IgD-negative memory B cell (primary cell): ENCODE measurements at regions not wholly inside any gene's neighbourhood (a gene's known extent, or its start where the extent isn't known, plus 50 kb on each side); places are given as distances from the start of the nearest gene placed in this dataset.

Experiments used
- H3K27ac Mint-ChIP-seq, 3 donors: one replicate each; pipeline ENCODE4 v1.8.0; 2020 to 2022; ENCODE audit warnings: mild to moderate bottlenecking in 3 of 3, mixed read lengths in 3 of 3, moderate library complexity in 1 of 3
- H3K27me3 Mint-ChIP-seq: one replicate; pipeline ENCODE4 v1.8.0; 2021; ENCODE audit warnings: mixed read lengths
- H3K36me3 Mint-ChIP-seq: one replicate; pipeline ENCODE4 v1.8.0; 2020; ENCODE audit warnings: mild to moderate bottlenecking, mixed read lengths
- H3K4me1 Mint-ChIP-seq, 3 donors: one replicate each; pipeline ENCODE4 v1.8.0; 2020 to 2022; ENCODE audit warnings: mixed read lengths in 3 of 3, mild to moderate bottlenecking in 1 of 3
- H3K4me3 Mint-ChIP-seq, 4 donors: one replicate each; pipeline ENCODE4 v1.8.0; 2020 to 2022; ENCODE audit warnings: mild to moderate bottlenecking in 4 of 4, mixed read lengths in 4 of 4, moderate library complexity in 3 of 4
- H3K9me3 Mint-ChIP-seq, 3 donors: one replicate each; pipeline ENCODE4 v1.8.0; 2020 to 2021; ENCODE audit warnings: mixed read lengths in 3 of 3, mild to moderate bottlenecking in 1 of 3

GRCh38 chr1:99554727-99555126 is 91.2 kb upstream of the PALMD start:
- H3K27ac Mint-ChIP-seq = no peak overlapping the region
- peaks cover 3% of the 10 kb centered on the region for H3K36me3 Mint-ChIP-seq
- H3K9me3 Mint-ChIP-seq = peaks cover 0 to 4% (median 2%) of the 10 kb centered on the region in 3 donors

GRCh38 chr1:99557546-99558202 is 88.2 kb upstream of the PALMD start:
- no peak overlapping the region for H3K27ac Mint-ChIP-seq
- peaks cover 0 to 9% (median 2%) of the 10 kb centered on the region in 3 donors for H3K9me3 Mint-ChIP-seq
- H3K36me3 Mint-ChIP-seq = peaks cover 3% of the 10 kb centered on the region
- H3K4me1 Mint-ChIP-seq = no peaks in the 10 kb centered on the region
- peaks cover 2% of the 10 kb centered on the region for H3K27me3 Mint-ChIP-seq
- H3K4me3 Mint-ChIP-seq = no peak overlapping the region

More at GRCh38 chr1:99554727-99555126, 91.2 kb upstream of the PALMD start:
- Mint-ChIP-seq H3K27me3 (peaks cover 8% of the 10 kb centered on the region), H3K4me3 (no peak overlapping the region), H3K4me1 (no peaks in the 10 kb centered on the region)

- no peak overlapping the region for H3K4me3 Mint-ChIP-seq
- H3K4me1 Mint-ChIP-seq = no peaks in the 10 kb centered on the region
- no peak overlapping the region for H3K27ac Mint-ChIP-seq
- H3K27me3 Mint-ChIP-seq = peaks cover 2% of the 10 kb centered on the region
- H3K36me3 Mint-ChIP-seq = peaks cover 3% of the 10 kb centered on the region
- peaks cover 0 to 9% (median 0%) of the 10 kb centered on the region in 3 donors for H3K9me3 Mint-ChIP-seq
Observed at GRCh38 chr1:99559166-99559565, 86.7 kb upstream of the PALMD start.

GRCh38 chr1:99560207-99561040 is 85.5 kb upstream of the PALMD start:
- peaks cover 3% of the 10 kb centered on the region for H3K36me3 Mint-ChIP-seq
- H3K27me3 Mint-ChIP-seq = no peaks in the 10 kb centered on the region
- H3K9me3 Mint-ChIP-seq = peaks cover 0 to 5% (median 0%) of the 10 kb centered on the region in 3 donors
- no peak overlapping the region for H3K4me3 Mint-ChIP-seq
- H3K27ac Mint-ChIP-seq = no peak overlapping the region
- H3K4me1 Mint-ChIP-seq = no peaks in the 10 kb centered on the region

- Mint-ChIP-seq H3K27ac (no peak overlapping the region), H3K9me3 (peaks cover 0 to 5% (median 0%) of the 10 kb centered on the region in 3 donors), H3K4me1 (no peaks in the 10 kb centered on the region), H3K27me3 (peaks cover 3% of the 10 kb centered on the region), H3K4me3 (no peak overlapping the region), H3K36me3 (peaks cover 3% of the 10 kb centered on the region)
Observed at GRCh38 chr1:99561952-99562351, 84.0 kb upstream of the PALMD start.

- H3K4me1 Mint-ChIP-seq = no peaks in the 10 kb centered on the region
- no peak overlapping the region for H3K27ac Mint-ChIP-seq
- H3K36me3 Mint-ChIP-seq = peaks cover 3% of the 10 kb centered on the region
- peaks cover 0 to 5% (median 0%) of the 10 kb centered on the region in 3 donors for H3K9me3 Mint-ChIP-seq
- peaks cover 3% of the 10 kb centered on the region for H3K27me3 Mint-ChIP-seq
- H3K4me3 Mint-ChIP-seq = no peak overlapping the region
Observed at GRCh38 chr1:99565606-99566289, 80.2 kb upstream of the PALMD start.

GRCh38 chr1:99566290-99567021 is 79.5 kb upstream of the PALMD start:
- Mint-ChIP-seq H3K36me3 (peaks cover 3% of the 10 kb centered on the region), H3K27me3 (peaks cover 3% of the 10 kb centered on the region), H3K4me1 (no peaks in the 10 kb centered on the region), H3K9me3 (peaks cover 0 to 5% (median 0%) of the 10 kb centered on the region in 3 donors), H3K4me3 (no peak overlapping the region), H3K27ac (no peak overlapping the region)

- Mint-ChIP-seq H3K9me3 (peaks cover 0 to 2% (median 0%) of the 10 kb centered on the region in 3 donors), H3K36me3 (peaks cover 3% of the 10 kb centered on the region), H3K27me3 (peaks cover 3% of the 10 kb centered on the region), H3K4me1 (no peaks in the 10 kb centered on the region), H3K27ac (no peak overlapping the region), H3K4me3 (no peak overlapping the region)
Observed at GRCh38 chr1:99570486-99571089, 75.3 kb upstream of the PALMD start.

- peaks cover 3% of the 10 kb centered on the region for H3K36me3 Mint-ChIP-seq
- H3K27me3 Mint-ChIP-seq = peaks cover 3% of the 10 kb centered on the region
- H3K4me1 Mint-ChIP-seq = no peaks in the 10 kb centered on the region
- H3K4me3 Mint-ChIP-seq = no peak overlapping the region
- H3K27ac Mint-ChIP-seq = no peak overlapping the region
- H3K9me3 Mint-ChIP-seq = peaks cover 0 to 2% (median 0%) of the 10 kb centered on the region in 3 donors
Observed at GRCh38 chr1:99571092-99571734, 74.7 kb upstream of the PALMD start.

- H3K27me3 Mint-ChIP-seq = no peaks in the 10 kb centered on the region
- H3K36me3 Mint-ChIP-seq = no peaks in the 10 kb centered on the region
- H3K4me1 Mint-ChIP-seq = no peaks in the 10 kb centered on the region
- no peak overlapping the region for H3K27ac Mint-ChIP-seq
- no peak overlapping the region for H3K4me3 Mint-ChIP-seq
- H3K9me3 Mint-ChIP-seq = peaks cover 0 to 2% (median 0%) of the 10 kb centered on the region in 3 donors
Observed at GRCh38 chr1:99573431-99574217, 72.3 kb upstream of the PALMD start.

GRCh38 chr1:99577313-99577712 is 68.6 kb upstream of the PALMD start:
- Mint-ChIP-seq H3K4me1 (no peaks in the 10 kb centered on the region), H3K36me3 (no peaks in the 10 kb centered on the region), H3K27me3 (no peaks in the 10 kb centered on the region), H3K9me3 (peaks cover 0 to 7% (median 1%) of the 10 kb centered on the region in 3 donors), H3K27ac (no peak overlapping the region), H3K4me3 (no peak overlapping the region)

GRCh38 chr1:99579691-99580172 is 66.2 kb upstream of the PALMD start:
- H3K27ac Mint-ChIP-seq = no peak overlapping the region
- H3K36me3 Mint-ChIP-seq = no peaks in the 10 kb centered on the region
- no peaks in the 10 kb centered on the region for H3K4me1 Mint-ChIP-seq
- H3K9me3 Mint-ChIP-seq = peaks cover 0 to 5% (median 1%) of the 10 kb centered on the region in 3 donors
- no peak overlapping the region for H3K4me3 Mint-ChIP-seq
- peaks cover 2% of the 10 kb centered on the region for H3K27me3 Mint-ChIP-seq

GRCh38 chr1:99580451-99580850 is 65.5 kb upstream of the PALMD start:
- Mint-ChIP-seq H3K27ac (no peak overlapping the region), H3K36me3 (no peaks in the 10 kb centered on the region), H3K27me3 (peaks cover 2% of the 10 kb centered on the region), H3K9me3 (peaks cover 0 to 5% (median 1%) of the 10 kb centered on the region in 3 donors), H3K4me3 (no peak overlapping the region), H3K4me1 (no peaks in the 10 kb centered on the region)
